H1 (cell line): ENCODE measurements at regions not wholly inside any gene's neighbourhood (a gene's known extent, or its start where the extent isn't known, plus 50 kb on each side); places are given as distances from the start of the nearest gene placed in this dataset.

ENCODE experiments used
- CTCF ChIP-seq, 3 experiments: IDR thresholded peaks; 1 replicate in 2 of 3; 2 replicates in 1 of 3; pipeline versions ENCODE4 v1.5.1 to v1.6.1; 2011; ENCODE audit warnings: low read length in 3 of 3, mild to moderate bottlenecking in 3 of 3, inconsistent platforms in 2 of 3, low read depth in 1 of 3, moderate library complexity in 1 of 3; ENCODE audit not compliant: insufficient read depth in 1 of 3; ENCODE audit errors: control extremely low read depth in 1 of 3
- EZH2 ChIP-seq: fragments of 200-600 bp; sonication (generic); IDR thresholded peaks from 2 replicates; pipeline ENCODE4 v1.7.1; 2012; ENCODE audit warnings: low read depth, mild to moderate bottlenecking, moderate library complexity, low read length, inconsistent platforms; ENCODE audit not compliant: severe bottlenecking

DNA sequence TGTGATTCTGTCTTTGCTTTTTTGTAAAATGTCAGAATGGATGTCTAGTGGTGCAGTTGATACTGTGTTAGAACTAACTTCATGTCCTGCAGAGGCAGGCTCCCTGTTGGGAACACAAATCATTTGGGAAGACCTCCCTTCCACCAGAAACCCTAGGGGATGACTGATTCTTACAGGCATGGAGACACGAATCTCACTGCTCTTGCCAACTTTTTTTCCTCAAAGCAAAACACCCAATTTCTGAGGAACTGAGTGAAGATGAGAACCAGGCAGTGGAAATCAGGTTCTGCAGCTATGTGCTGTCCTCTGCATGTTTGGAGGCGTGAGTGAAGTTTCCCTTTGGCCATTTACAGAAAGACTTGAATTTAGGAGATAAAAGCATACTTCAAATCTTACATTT, 87.5 kb upstream of the CSNK1A1L start (continued):
- TF ChIP-seq CTCF (IDR thresholded peaks at IDR 0.05; ENCODE audit: control extremely low read depth in 1 of 3, insufficient read depth in 1 of 3, low read depth in 1 of 3, low read length in 3 of 3) (no peak), EZH2 (no peak)
